Heart right ventricle (tissue), 16 donors: ENCODE measurements at regions not wholly inside any gene's neighbourhood (a gene's known extent, or its start where the extent isn't known, plus 50 kb on each side); places are given as distances from the start of the nearest gene placed in this dataset.

Source experiments
- ATAC-seq, 8 donors: fragments of 200-7000 bp; cut with Tn5 transposase; one replicate each; pipeline ENCODE4 v1.9.1; 2020; ENCODE audit warnings: mild to moderate bottlenecking in 8 of 8, moderate library complexity in 8 of 8, moderate number of reproducible peaks in 1 of 8
- DNase-seq, 2 donors: peaks; one replicate each; pipeline ENCODE4 v3.0.0-alpha.2; 2020
- H3K27ac ChIP-seq, 10 donors: fragments of 200-600 bp; sonication (generic) in 2 of 10; one replicate each; pipeline versions ENCODE4 v1.5.0 to v1.8.0; 2020 to 2022; ENCODE audit warnings: mild to moderate bottlenecking in 3 of 10
- H3K27me3 ChIP-seq, 7 donors: fragments of 200-600 bp; one replicate each; pipeline ENCODE4 v1.8.0; 2021 to 2022; ENCODE audit warnings: mild to moderate bottlenecking in 2 of 7
- H3K36me3 ChIP-seq, 9 donors: fragments of 200-600 bp; sonication (generic) in 1 of 9; one replicate each; pipeline versions ENCODE4 v1.5.0 to v1.8.0; 2020 to 2022; ENCODE audit warnings: mild to moderate bottlenecking in 2 of 9
- H3K4me1 ChIP-seq, 9 donors: fragments of 200-600 bp; sonication (generic) in 1 of 9; one replicate each; pipeline versions ENCODE4 v1.5.0 to v1.8.0; 2020 to 2022; ENCODE audit warnings: mild to moderate bottlenecking in 4 of 9
- H3K4me3 ChIP-seq, 10 donors: fragments of 200-600 bp; sonication (generic) in 2 of 10; one replicate each; pipeline versions ENCODE4 v1.5.0 to v1.8.0; 2020 to 2022; ENCODE audit warnings: mild to moderate bottlenecking in 7 of 10, moderate library complexity in 2 of 10
- H3K9me3 ChIP-seq, 11 donors: fragments of 200-600 bp in 10 of 11; sonication (generic) in 2 of 11; one replicate each; pipeline versions ENCODE4 v1.5.0 to v1.8.0; 2013 to 2022; ENCODE audit warnings: mild to moderate bottlenecking in 2 of 11, control low read depth in 1 of 11, moderate library complexity in 1 of 11
- CTCF ChIP-seq, 9 donors: fragments of 200-600 bp; sonication (generic) in 2 of 9; IDR thresholded peaks; one replicate each; pipeline versions ENCODE4 v1.5.0 to v1.8.0; 2021 to 2022; ENCODE audit warnings: antibody characterized with exemption in 9 of 9, mild to moderate bottlenecking in 5 of 9, moderate library complexity in 1 of 9
- WGBS, 2 donors: extraction: QIAGEN DNeasy Blood & Tissue Kit; methylation state at CpG; one replicate each; pipeline ENCODE4 v1.1.7; 2013; ENCODE audit warnings: inconsistent platforms in 1 of 2; 5-methylcytosine and 5-hydroxymethylcytosine counted together
- intact Hi-C, 10 donors: fragments of 100-400 bp; cut with DNase I; formaldehyde crosslinking; loops; one replicate each; pipeline versions ENCODE4 v1.11.1 to v1.14.2; 2022
- donor health status: Arrhythmogenic right ventricular cardiomyopathy.
- donor health status: ischemic (EF 13 %, LVEDD 7.1; RV severe dilation, severe dysfunction).
- donor health status: healthy with polysubstance abuse.
- donor health status: DM: no; HTN: yes; CAD: no.
- donor health status: DM: no; HTN: no; CAD: no.
- donor health status: ischemic (EF 25% LVEDD 6.9; RV normal size, moderate dysfunction).
- donor health status: ischemic (EF 25% LVEDD 5.7; RV mildly dilated, moderate dysfunction).
- donor health status: healthy.
- donor health status: DM: yes; HTN: yes; CAD: no.
- donor health status: Ischemic cardiomyopathy.
- donor health status: ischemic (EF 35%, LVEDD 5.7; RV mildly dilated, moderate dysfunction).
- donor health status: nonischemic (EF 11% LVEDD 7.7; RV severe dilation, severe dysfunction).
- donor health status: DM: yes; HTN: yes; CAD: no.
- donor health status: PGD.
- donor health status: ischemic (EF 29% LVEDD 5.4; RV normal size, mild dysfunction).
- donor health status: nonischemic (EF 23%, LVEDD 6.1; RV moderate dilation, normal function).

GRCh38 chr5:125424402-125425141, 678.1 kb upstream of the ZNF608 start:
- H3K27me3 ChIP-seq = no peaks in the 10 kb centered on the region
- TF ChIP-seq CTCF (IDR thresholded peaks at IDR 0.05) = no peak
- ATAC-seq (no peak), DNase-seq (no peak)
- 59 to 64% methylated on average over 6 of the region's 6 CpGs for WGBS, 2 donors
- no peaks in the 10 kb centered on the region for H3K36me3 ChIP-seq
- H3K4me3 ChIP-seq = no peak overlapping the region
- H3K4me1 ChIP-seq = no peaks in the 10 kb centered on the region
- intact Hi-C loops = no loop called here
- H3K9me3 ChIP-seq = peaks cover 0 to 14% (median 5%) of the 10 kb centered on the region in 11 donors
- no peak overlapping the region for H3K27ac ChIP-seq

- no peaks in the 10 kb centered on the region for H3K36me3 ChIP-seq
- H3K4me1 ChIP-seq = no peaks in the 10 kb centered on the region
- intact Hi-C loops = no loop called here
- peaks cover 0 to 14% (median 5%) of the 10 kb centered on the region in 11 donors for H3K9me3 ChIP-seq
- no peaks in the 10 kb centered on the region for H3K27me3 ChIP-seq
- no peak for ATAC-seq
- 73 to 92% methylated on average over 1 of the region's 1 CpG for WGBS, 2 donors
- TF ChIP-seq CTCF (IDR thresholded peaks at IDR 0.05) = no peak
- DNase-seq = no peak
- no peak overlapping the region for H3K4me3 ChIP-seq
- H3K27ac ChIP-seq = no peak overlapping the region
These were observed 683.1 kb upstream of the ZNF608 start for GRCh38 chr5:125429498-125429897.

- no peaks in the 10 kb centered on the region for H3K4me1 ChIP-seq
- peaks cover 0 to 7% (median under 1%) of the 10 kb centered on the region in 11 donors for H3K9me3 ChIP-seq
- no peak for TF ChIP-seq CTCF (IDR thresholded peaks at IDR 0.05)
- intact Hi-C loops = no loop called here
- no peak for ATAC-seq
- 59 to 62% methylated on average over 2 of the region's 2 CpGs for WGBS, 2 donors
- no peaks in the 10 kb centered on the region for H3K36me3 ChIP-seq
- H3K27me3 ChIP-seq = no peaks in the 10 kb centered on the region
- no peak overlapping the region for H3K4me3 ChIP-seq
- no peak for DNase-seq
- no peak overlapping the region for H3K27ac ChIP-seq
These were observed 687.0 kb upstream of the ZNF608 start for GRCh38 chr5:125433457-125433856.

- Histone ChIP-seq H3K27ac (no peak overlapping the region), H3K9me3 (peaks cover 0 to 47% (median 21%) of the 10 kb centered on the region in 11 donors), H3K36me3 (no peaks in the 10 kb centered on the region), H3K4me3 (no peak overlapping the region), H3K27me3 (no peaks in the 10 kb centered on the region), H3K4me1 (no peaks in the 10 kb centered on the region)
- intact Hi-C loops = no loop called here
- no peak for ATAC-seq
- no peak for TF ChIP-seq CTCF (IDR thresholded peaks at IDR 0.05)
- DNase-seq = no peak
These were observed 692.8 kb upstream of the ZNF608 start for GRCh38 chr5:125439243-125439642.
